IPS DF 6.9 (cell line): ENCODE measurements at regions not wholly inside any gene's neighbourhood (a gene's known extent, or its start where the extent isn't known, plus 50 kb on each side); places are given as distances from the start of the nearest gene placed in this dataset.

ENCODE experiments used
- DNase-seq: peaks from one replicate; pipeline ENCODE4 v3.0.0-alpha.2; 2013; ENCODE audit warnings: low read depth, low spot score
- H3K27ac ChIP-seq: one replicate; pipeline ENCODE4 v1.5.1; 2013; ENCODE audit warnings: low read length, control low read depth
- H3K27me3 ChIP-seq: 2 replicates; pipeline ENCODE4 v1.6.1; 2013; ENCODE audit warnings: mild to moderate bottlenecking, low read length; ENCODE audit not compliant: control insufficient read depth, insufficient read depth
- H3K36me3 ChIP-seq: 2 replicates; pipeline ENCODE4 v1.6.1; 2013; ENCODE audit warnings: low read length; ENCODE audit not compliant: control insufficient read depth, insufficient read depth
- H3K4me1 ChIP-seq: 2 replicates; pipeline ENCODE4 v1.6.1; 2013; ENCODE audit warnings: low read length; ENCODE audit not compliant: control insufficient read depth, insufficient read depth
- H3K4me3 ChIP-seq: 2 replicates; pipeline ENCODE4 v1.5.1; 2013; ENCODE audit warnings: mild to moderate bottlenecking, low read length
- H3K9me3 ChIP-seq: 2 replicates; pipeline ENCODE4 v1.6.1; 2013; ENCODE audit warnings: low read length, inconsistent platforms; ENCODE audit not compliant: control insufficient read depth, insufficient read depth
- WGBS: extraction: QIAGEN DNeasy Blood & Tissue Kit; methylation state at CpG from one replicate; pipeline ENCODE4 v1.1.7; 2013; ENCODE audit warnings: mixed read lengths, missing lambda C conversion rate; ENCODE audit not compliant: insufficient read length, insufficient coverage; 5-methylcytosine and 5-hydroxymethylcytosine counted together

DNA sequence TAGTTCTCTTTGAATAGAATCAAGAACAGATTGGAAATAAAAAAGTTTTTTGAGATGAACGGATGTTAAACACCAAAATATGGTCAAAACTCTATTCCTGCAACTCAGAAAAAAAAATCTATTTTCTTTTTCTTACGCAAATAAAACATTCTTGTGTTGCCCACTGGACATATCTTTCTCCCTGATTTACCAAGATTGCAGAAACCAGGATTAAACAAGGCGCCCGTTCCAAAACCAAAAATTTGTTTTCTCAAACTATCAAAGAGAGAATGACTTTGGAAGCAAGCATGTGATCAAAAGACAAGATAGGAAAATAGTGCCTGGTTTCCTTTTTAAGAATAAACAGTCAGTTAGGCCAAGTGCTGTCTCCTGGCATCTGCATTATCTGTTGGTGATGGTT lies 273.1 kb downstream of the CLIC5 start:
- Histone ChIP-seq H3K27ac (no peak overlapping the region), H3K4me1 (no peaks in the 10 kb centered on the region), H3K9me3 (no peaks in the 10 kb centered on the region), H3K4me3 (no peak overlapping the region), H3K36me3 (no peaks in the 10 kb centered on the region), H3K27me3 (no peaks in the 10 kb centered on the region)
- WGBS, result no CpG with 5 or more reads among the region's 4 CpGs
- DNase-seq, result no peak

DNA sequence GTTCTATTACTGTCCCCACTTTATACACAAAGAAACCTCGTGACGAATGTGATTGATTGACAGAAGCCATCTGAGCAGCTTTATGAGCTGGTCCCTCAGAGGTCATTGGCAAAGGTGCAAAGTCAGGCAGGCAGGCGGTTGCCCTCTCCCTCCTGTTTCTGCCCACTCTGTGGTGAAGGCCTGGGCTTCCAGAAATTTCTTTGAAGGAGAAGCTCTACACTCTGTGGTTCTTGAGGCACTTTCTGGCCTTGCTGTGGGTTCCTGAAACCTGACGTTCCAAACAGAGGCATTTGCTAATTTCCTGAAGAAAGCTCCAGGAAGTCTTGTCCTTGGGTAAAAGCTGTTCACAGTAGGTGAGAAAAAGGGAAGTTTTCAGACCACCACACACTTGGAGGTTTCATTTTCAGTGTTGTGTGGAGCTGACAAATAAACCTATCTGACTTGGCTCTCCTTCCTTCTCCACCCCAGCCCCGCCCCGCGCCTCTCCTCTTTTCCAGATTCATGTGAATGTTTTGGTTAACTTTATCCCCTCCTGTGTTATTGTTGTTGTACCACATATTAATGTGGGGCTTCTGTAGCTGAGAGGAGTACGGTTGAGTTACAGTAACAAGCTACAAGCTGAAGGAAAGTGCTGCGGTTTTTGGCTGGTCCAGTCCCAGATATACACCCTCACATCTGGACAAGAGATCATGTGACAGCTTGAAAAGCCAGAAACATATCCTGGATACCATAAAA lies 274.1 kb downstream of the CLIC5 start:
- Histone ChIP-seq H3K27ac (no peak overlapping the region), H3K9me3 (no peaks in the 10 kb centered on the region), H3K27me3 (no peaks in the 10 kb centered on the region), H3K4me1 (no peaks in the 10 kb centered on the region), H3K36me3 (no peaks in the 10 kb centered on the region), H3K4me3 (no peak overlapping the region)
- DNase-seq, result no peak
- no CpG with 5 or more reads among the region's 9 CpGs for WGBS

DNA sequence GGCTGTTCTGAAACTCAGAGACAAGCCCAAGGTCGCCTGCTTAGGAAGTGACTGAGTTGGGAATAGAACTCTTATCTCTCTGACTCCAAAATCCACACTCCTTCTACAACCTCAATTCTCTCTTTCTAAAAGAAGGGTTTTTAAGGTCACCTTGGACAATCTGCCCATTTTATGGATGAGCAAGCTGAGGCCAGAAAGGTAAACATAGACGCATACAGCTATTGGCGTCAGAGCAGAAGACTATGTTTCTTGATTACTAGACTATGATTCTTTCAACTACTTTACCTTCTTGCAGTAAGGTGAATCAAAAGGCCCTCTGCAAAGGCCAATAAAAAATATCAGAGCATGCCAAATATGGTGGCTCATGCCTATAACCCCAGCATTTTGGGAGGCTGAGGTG lies 276.6 kb downstream of the CLIC5 start:
- H3K27ac ChIP-seq, result no peak overlapping the region
- H3K27me3 ChIP-seq, result no peaks in the 10 kb centered on the region
- no peaks in the 10 kb centered on the region for H3K9me3 ChIP-seq
- H3K36me3 ChIP-seq, result no peaks in the 10 kb centered on the region
- WGBS, result no CpG with 5 or more reads among the region's 3 CpGs
- H3K4me1 ChIP-seq, result no peaks in the 10 kb centered on the region
- H3K4me3 ChIP-seq, result no peak overlapping the region
- DNase-seq, result no peak

DNA sequence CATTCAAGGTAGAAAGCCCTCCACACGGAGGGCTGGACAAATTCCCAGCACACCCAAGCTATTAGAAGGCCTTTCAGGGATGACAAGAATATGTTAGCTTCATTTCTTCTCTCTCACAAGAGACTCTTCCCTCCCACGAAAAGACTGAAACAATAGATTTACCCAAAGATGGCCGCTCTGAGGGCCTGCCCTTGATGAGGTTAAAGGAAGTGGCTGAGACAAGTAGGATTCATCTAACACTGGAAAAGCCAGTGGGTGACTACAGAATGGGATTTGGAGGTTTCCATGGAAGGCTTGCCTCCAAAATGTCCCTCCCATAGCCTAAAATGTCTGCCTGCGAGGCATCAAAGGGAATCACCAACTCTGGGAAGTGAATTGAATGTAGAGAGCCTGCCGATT lies 277.6 kb downstream of the CLIC5 start:
- no CpG with 5 or more reads among the region's 5 CpGs for WGBS
- Histone ChIP-seq H3K27me3 (no peaks in the 10 kb centered on the region), H3K4me1 (no peaks in the 10 kb centered on the region), H3K9me3 (no peaks in the 10 kb centered on the region), H3K36me3 (no peaks in the 10 kb centered on the region), H3K27ac (no peak overlapping the region), H3K4me3 (no peak overlapping the region)
- no peak for DNase-seq

DNA sequence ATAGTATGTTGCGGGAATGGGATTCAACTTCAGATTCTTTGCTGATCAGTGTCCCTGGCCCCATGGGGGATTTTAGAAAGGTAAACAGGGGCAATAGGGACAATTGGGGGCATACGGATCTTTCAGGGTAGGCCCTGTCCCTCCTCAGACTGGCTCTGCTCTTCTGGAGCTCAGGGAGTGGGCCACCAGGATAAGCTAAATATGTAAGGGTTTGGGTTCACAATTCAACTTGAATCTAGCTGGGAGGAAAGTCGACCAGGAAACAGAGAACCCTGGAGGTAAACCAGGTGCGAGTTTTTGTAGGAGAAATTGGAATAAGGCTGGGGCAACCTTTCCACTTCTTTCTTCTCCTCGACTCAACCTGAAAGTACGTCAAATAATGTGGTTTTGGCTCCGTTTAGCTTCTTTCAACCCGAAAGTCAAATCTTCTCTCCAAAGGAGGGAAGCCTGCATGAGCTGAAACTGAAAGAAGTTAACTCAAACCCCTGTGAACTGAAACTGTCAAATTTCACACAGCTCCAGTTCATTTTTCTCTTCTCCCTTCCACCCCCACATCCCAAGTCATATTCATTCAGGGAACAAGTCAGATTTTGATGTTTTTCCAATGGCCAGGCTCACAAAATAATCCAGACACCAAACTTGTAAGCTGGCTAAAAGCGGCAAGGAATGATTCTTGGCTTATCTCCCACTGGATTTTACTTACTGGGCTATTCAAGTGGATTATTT lies 278.2 kb downstream of the CLIC5 start:
- Histone ChIP-seq H3K4me1 (no peaks in the 10 kb centered on the region), H3K9me3 (no peaks in the 10 kb centered on the region), H3K36me3 (no peaks in the 10 kb centered on the region), H3K27me3 (no peaks in the 10 kb centered on the region), H3K4me3 (no peak overlapping the region), H3K27ac (no peak overlapping the region)
- no peak for DNase-seq
- WGBS, result no CpG with 5 or more reads among the region's 9 CpGs

DNA sequence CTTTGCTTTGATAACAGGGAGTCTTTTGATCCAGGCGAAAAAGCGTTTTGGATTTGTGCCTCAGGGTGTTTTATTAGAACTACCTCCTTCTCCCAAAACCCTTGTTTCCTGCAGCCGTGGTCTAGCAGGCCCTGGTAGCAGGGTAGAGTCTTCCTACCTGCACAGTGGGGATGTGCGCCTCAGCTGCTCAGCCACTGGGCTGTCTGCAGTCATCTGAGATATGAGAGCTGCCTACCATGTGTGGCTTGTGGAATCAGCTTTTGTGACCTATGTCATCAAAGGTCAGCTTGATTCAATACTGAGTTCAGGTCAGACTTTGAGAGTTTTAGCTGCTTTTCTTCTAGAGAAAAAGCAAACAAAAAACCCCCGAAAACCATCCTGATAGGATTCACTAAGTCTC lies 279.5 kb downstream of the CLIC5 start:
- Histone ChIP-seq H3K4me1 (no peaks in the 10 kb centered on the region), H3K36me3 (no peaks in the 10 kb centered on the region), H3K27me3 (no peaks in the 10 kb centered on the region), H3K4me3 (no peak overlapping the region), H3K9me3 (no peaks in the 10 kb centered on the region), H3K27ac (no peak overlapping the region)
- no CpG with 5 or more reads among the region's 5 CpGs for WGBS
- no peak for DNase-seq

DNA sequence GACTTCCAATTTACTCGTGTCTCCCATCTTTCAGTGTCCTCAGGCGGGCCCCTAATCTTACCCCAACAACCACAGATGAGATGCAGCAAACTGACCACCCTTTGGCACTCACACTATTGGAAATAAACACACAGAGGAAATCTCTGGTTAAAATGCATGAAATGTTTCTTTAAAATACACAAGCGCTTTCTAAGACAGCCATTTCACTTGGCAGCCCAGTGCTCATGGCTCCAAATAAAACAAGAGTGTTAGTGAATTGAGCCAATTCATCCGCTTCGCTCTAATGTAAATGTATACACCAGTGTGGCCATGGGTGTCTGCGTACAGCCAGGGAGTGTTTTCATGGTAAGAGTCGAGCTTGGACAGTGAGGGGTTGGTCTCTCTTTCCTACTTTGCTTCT lies 282.9 kb downstream of the CLIC5 start:
- no peaks in the 10 kb centered on the region for H3K36me3 ChIP-seq
- H3K9me3 ChIP-seq, result no peaks in the 10 kb centered on the region
- WGBS, result no CpG with 5 or more reads among the region's 7 CpGs
- H3K27ac ChIP-seq, result no peak overlapping the region
- no peaks in the 10 kb centered on the region for H3K27me3 ChIP-seq
- H3K4me1 ChIP-seq, result no peaks in the 10 kb centered on the region
- H3K4me3 ChIP-seq, result no peak overlapping the region
- no peak for DNase-seq

- no peak for DNase-seq
- no peak overlapping the region for H3K27ac ChIP-seq
- no peaks in the 10 kb centered on the region for H3K9me3 ChIP-seq
- H3K36me3 ChIP-seq, result no peaks in the 10 kb centered on the region
- no peaks in the 10 kb centered on the region for H3K4me1 ChIP-seq
- H3K4me3 ChIP-seq, result no peak overlapping the region
- WGBS, result no CpG with 5 or more reads among the region's 1 CpG
- H3K27me3 ChIP-seq, result no peaks in the 10 kb centered on the region
Measured at GRCh38 chr6:45730232-45730631, 285.4 kb downstream of the CLIC5 start.

GRCh38 chr6:45728674-45729073 lies 287.0 kb downstream of the CLIC5 start:
- Histone ChIP-seq H3K9me3 (no peaks in the 10 kb centered on the region), H3K27me3 (no peaks in the 10 kb centered on the region), H3K36me3 (no peaks in the 10 kb centered on the region), H3K4me1 (no peaks in the 10 kb centered on the region), H3K4me3 (no peak overlapping the region), H3K27ac (no peak overlapping the region)
- DNase-seq, result no peak
- WGBS, result no CpG with 5 or more reads among the region's 3 CpGs

DNA sequence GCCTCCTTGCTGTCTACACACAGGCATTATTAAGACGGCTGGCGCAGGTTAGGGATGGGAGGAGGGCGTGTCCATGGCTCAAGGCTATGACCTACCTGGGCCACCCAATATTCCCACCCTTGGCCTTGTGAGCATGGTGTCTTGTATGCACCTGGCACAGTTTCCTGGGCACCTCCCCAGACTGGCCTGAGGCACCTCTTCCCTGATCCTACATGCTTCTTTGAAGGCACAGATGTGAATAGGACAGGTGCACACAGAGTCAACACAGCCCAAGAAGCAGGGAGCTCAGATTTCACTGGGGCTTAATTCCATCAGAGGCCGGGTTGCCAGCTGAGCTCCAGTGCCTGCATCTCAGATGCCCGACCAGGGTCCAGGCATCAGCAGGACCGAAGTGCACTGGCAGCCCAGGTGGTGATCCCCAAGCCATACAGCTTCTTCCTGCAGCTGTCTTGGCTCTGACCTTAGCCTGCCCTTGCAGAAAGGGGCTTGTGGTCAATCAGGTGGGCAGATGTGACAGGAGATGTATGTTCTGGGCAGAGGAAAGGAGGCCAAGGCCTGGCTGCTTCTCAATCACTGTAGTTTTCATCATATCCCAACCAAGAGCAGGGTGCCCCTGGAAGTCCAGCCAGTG lies 287.7 kb downstream of the CLIC5 start:
- WGBS, result no CpG with 5 or more reads among the region's 6 CpGs
- Histone ChIP-seq H3K27me3 (no peaks in the 10 kb centered on the region), H3K27ac (no peak overlapping the region), H3K9me3 (no peaks in the 10 kb centered on the region), H3K36me3 (no peaks in the 10 kb centered on the region), H3K4me3 (no peak overlapping the region), H3K4me1 (no peaks in the 10 kb centered on the region)
- no peak for DNase-seq
